ENCODE measurements at regions not wholly inside any gene's neighbourhood (a gene's known extent, or its start where the extent isn't known, plus 50 kb on each side); places are given as distances from the start of the nearest gene placed in this dataset.

DNA sequence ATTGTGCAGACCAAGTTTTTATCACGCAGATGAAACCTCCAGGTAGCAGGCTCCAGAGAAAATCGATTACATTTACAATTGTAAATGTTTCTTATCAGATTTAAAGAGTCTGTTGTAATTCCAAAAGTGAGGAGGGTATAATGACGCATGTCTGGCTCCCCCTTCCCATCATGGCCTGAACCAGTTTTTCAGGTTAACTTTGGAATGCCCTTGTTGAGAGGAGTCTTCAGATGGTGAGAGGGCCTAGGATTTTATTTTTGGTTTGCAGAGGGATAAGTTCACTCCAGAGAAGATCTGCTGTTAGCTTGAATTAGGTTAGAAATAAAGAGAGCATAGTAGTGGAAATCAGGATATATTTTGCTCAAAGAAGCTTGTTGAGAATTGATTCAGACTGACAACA is 1028.3 kb upstream of the B3GALT2 start:
- TF ChIP-seq, protein P1, sequence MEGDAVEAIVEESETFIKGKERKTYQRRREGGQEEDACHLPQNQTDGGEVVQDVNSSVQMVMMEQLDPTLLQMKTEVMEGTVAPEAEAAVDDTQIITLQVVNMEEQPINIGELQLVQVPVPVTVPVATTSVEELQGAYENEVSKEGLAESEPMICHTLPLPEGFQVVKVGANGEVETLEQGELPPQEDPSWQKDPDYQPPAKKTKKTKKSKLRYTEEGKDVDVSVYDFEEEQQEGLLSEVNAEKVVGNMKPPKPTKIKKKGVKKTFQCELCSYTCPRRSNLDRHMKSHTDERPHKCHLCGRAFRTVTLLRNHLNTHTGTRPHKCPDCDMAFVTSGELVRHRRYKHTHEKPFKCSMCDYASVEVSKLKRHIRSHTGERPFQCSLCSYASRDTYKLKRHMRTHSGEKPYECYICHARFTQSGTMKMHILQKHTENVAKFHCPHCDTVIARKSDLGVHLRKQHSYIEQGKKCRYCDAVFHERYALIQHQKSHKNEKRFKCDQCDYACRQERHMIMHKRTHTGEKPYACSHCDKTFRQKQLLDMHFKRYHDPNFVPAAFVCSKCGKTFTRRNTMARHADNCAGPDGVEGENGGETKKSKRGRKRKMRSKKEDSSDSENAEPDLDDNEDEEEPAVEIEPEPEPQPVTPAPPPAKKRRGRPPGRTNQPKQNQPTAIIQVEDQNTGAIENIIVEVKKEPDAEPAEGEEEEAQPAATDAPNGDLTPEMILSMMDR (IDR thresholded peaks at IDR 0.05 in 2 of 3, conservative IDR thresholded peaks at IDR 0.05 in 1 of 3; ENCODE audit: borderline replicate concordance in 1 of 3, insufficient read depth in 1 of 3, low read depth in 2 of 3, low read length in 2 of 3), result no peak
- TF ChIP-seq POLR2A (IDR thresholded peaks at IDR 0.05; ENCODE audit: borderline replicate concordance, extremely low read depth, insufficient read depth, insufficient read length) (no peak), TCF7L2 (IDR thresholded peaks at IDR 0.05; ENCODE audit: borderline replicate concordance, extremely low read depth, insufficient read depth, insufficient read length) (no peak), POLR2AphosphoS5 (IDR thresholded peaks at IDR 0.05; ENCODE audit: low read depth, low read length) (no peak), ZFX (IDR thresholded peaks at IDR 0.05) (no peak), JUND (IDR thresholded peaks at IDR 0.05) (no peak), EZH2phosphoT487 (IDR thresholded peaks at IDR 0.05; ENCODE audit: borderline replicate concordance) (no peak), SP1 (IDR thresholded peaks at IDR 0.05; ENCODE audit: low read depth) (no peak)
- TF ChIP-seq, protein P2, sequence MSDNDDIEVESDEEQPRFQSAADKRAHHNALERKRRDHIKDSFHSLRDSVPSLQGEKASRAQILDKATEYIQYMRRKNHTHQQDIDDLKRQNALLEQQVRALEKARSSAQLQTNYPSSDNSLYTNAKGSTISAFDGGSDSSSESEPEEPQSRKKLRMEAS (IDR thresholded peaks at IDR 0.05), result no peak
- TF ChIP-seq, protein P3, sequence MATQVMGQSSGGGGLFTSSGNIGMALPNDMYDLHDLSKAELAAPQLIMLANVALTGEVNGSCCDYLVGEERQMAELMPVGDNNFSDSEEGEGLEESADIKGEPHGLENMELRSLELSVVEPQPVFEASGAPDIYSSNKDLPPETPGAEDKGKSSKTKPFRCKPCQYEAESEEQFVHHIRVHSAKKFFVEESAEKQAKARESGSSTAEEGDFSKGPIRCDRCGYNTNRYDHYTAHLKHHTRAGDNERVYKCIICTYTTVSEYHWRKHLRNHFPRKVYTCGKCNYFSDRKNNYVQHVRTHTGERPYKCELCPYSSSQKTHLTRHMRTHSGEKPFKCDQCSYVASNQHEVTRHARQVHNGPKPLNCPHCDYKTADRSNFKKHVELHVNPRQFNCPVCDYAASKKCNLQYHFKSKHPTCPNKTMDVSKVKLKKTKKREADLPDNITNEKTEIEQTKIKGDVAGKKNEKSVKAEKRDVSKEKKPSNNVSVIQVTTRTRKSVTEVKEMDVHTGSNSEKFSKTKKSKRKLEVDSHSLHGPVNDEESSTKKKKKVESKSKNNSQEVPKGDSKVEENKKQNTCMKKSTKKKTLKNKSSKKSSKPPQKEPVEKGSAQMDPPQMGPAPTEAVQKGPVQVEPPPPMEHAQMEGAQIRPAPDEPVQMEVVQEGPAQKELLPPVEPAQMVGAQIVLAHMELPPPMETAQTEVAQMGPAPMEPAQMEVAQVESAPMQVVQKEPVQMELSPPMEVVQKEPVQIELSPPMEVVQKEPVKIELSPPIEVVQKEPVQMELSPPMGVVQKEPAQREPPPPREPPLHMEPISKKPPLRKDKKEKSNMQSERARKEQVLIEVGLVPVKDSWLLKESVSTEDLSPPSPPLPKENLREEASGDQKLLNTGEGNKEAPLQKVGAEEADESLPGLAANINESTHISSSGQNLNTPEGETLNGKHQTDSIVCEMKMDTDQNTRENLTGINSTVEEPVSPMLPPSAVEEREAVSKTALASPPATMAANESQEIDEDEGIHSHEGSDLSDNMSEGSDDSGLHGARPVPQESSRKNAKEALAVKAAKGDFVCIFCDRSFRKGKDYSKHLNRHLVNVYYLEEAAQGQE (IDR thresholded peaks at IDR 0.05; ENCODE audit: low read depth), result no peak

Data from HCT116 (cell line).